Neural cell (in vitro differentiated cells): ENCODE measurements at regions not wholly inside any gene's neighbourhood (a gene's known extent, or its start where the extent isn't known, plus 50 kb on each side); places are given as distances from the start of the nearest gene placed in this dataset.

Experiments used
- H2AFZ ChIP-seq: fragments of 200-600, 300-800 bp; sonication (generic), shearing (Covaris generic); 2 replicates; pipeline ENCODE4 v1.6.0; 2014; ENCODE audit warnings: low read depth, mild to moderate bottlenecking, antibody characterized with exemption, low read length, moderate library complexity
- H3F3A ChIP-seq: fragments of 200-600 bp; shearing (Covaris generic); 2 replicates; pipeline ENCODE4 v1.6.1; 2016; ENCODE audit warnings: mild to moderate bottlenecking, moderate library complexity, mixed read lengths, antibody characterized with exemption, low read length; ENCODE audit not compliant: insufficient read depth, poor library complexity, severe bottlenecking
- H3K27ac ChIP-seq: fragments of 200-600, 300-800 bp; sonication (generic), shearing (Covaris generic); 2 replicates; pipeline ENCODE4 v1.5.1; 2014; ENCODE audit warnings: mild to moderate bottlenecking, low read length, moderate library complexity
- H3K27me3 ChIP-seq: fragments of 300-800, 200-600 bp; sonication (generic), shearing (Covaris generic); 2 replicates; pipeline ENCODE4 v1.6.0; 2014; ENCODE audit warnings: mild to moderate bottlenecking, low read depth, low read length, moderate library complexity; ENCODE audit not compliant: insufficient read depth
- H3K36me3 ChIP-seq: fragments of 300-800, 200-600 bp; sonication (generic), shearing (Covaris generic); 2 replicates; pipeline ENCODE4 v1.5.1; 2014; ENCODE audit warnings: mild to moderate bottlenecking, antibody characterized with exemption, low read length, moderate library complexity; ENCODE audit not compliant: insufficient read depth
- H3K4me2 ChIP-seq: fragments of 300-800, 200-600 bp; sonication (generic), shearing (Covaris generic); 2 replicates; pipeline ENCODE4 v1.6.0; 2014; ENCODE audit warnings: mild to moderate bottlenecking, low read length
- H3K4me3 ChIP-seq: fragments of 300-800, 200-600 bp; sonication (generic), shearing (Covaris generic); 2 replicates; pipeline ENCODE4 v1.5.1; 2014; ENCODE audit warnings: mild to moderate bottlenecking, low read length, moderate library complexity
- H3K79me2 ChIP-seq: fragments of 200-600 bp; shearing (Covaris generic); replicated peaks from 2 replicates; pipeline ENCODE4 v1.6.0; 2014; ENCODE audit warnings: mild to moderate bottlenecking, low read length, moderate library complexity; ENCODE audit not compliant: insufficient read depth
- H3K9ac ChIP-seq: fragments of 300-800, 200-600 bp; sonication (generic), shearing (Covaris generic); 2 replicates; pipeline ENCODE4 v1.6.1; 2016; ENCODE audit warnings: mild to moderate bottlenecking, low read length, mixed read lengths
- H3K9me2 ChIP-seq: fragments of 200-600 bp; shearing (Covaris generic); 2 replicates; pipeline ENCODE4 v1.6.1; 2016; ENCODE audit warnings: mild to moderate bottlenecking, low read length, mixed read lengths; ENCODE audit not compliant: insufficient read depth
- H3K9me3 ChIP-seq: fragments of 200-600, 300-800 bp; sonication (generic), shearing (Covaris generic); 2 replicates; pipeline ENCODE4 v1.6.1; 2016; ENCODE audit warnings: mild to moderate bottlenecking, mixed run types, low read length, moderate library complexity, mixed read lengths
- H4K20me1 ChIP-seq: fragments of 200-600 bp; shearing (Covaris generic); 2 replicates; pipeline ENCODE4 v1.6.1; 2016; ENCODE audit warnings: mild to moderate bottlenecking, mixed run types; ENCODE audit not compliant: insufficient read depth
- CTCF ChIP-seq: fragments of 450-650 bp; IDR thresholded peaks from 2 replicates; pipeline ENCODE4 v1.5.1; 2014; ENCODE audit warnings: antibody characterized with exemption, mild to moderate bottlenecking, moderate library complexity; ENCODE audit not compliant: poor library complexity, severe bottlenecking
- EP300 ChIP-seq: fragments of 450-650 bp; conservative IDR thresholded peaks from 2 replicates; pipeline ENCODE4 v1.6.1; 2014; ENCODE audit warnings: antibody characterized with exemption, mild to moderate bottlenecking, moderate library complexity; ENCODE audit not compliant: poor library complexity, severe bottlenecking
- EZH2 ChIP-seq: fragments of 200-600, 300-800 bp; shearing (Covaris generic), sonication (generic); IDR thresholded peaks from 2 replicates; pipeline ENCODE4 v1.6.1; 2014; ENCODE audit warnings: antibody characterized with exemption, low read length, borderline replicate concordance, mild to moderate bottlenecking; ENCODE audit not compliant: insufficient read depth, poor library complexity, severe bottlenecking
- MXI1 ChIP-seq: fragments of 450-650 bp; conservative IDR thresholded peaks from 2 replicates; pipeline ENCODE4 v1.6.1; 2014; ENCODE audit warnings: antibody characterized with exemption, mild to moderate bottlenecking; ENCODE audit not compliant: poor library complexity, severe bottlenecking
- POLR2AphosphoS5 ChIP-seq: IDR thresholded peaks from 2 replicates; pipeline ENCODE4 v1.6.1; 2012
- RAD21 ChIP-seq: fragments of 450-650 bp; conservative IDR thresholded peaks from 2 replicates; pipeline ENCODE4 v1.6.1; 2014; ENCODE audit warnings: antibody characterized with exemption, mild to moderate bottlenecking, moderate library complexity
- REST ChIP-seq: IDR thresholded peaks from 2 replicates; pipeline ENCODE4 v1.6.1; 2012; ENCODE audit warnings: borderline replicate concordance
- SMC3 ChIP-seq: fragments of 450-650 bp; conservative IDR thresholded peaks from 2 replicates; pipeline ENCODE4 v1.6.1; 2014; ENCODE audit warnings: antibody characterized with exemption, mild to moderate bottlenecking, moderate library complexity; ENCODE audit not compliant: poor library complexity
- TAF1 ChIP-seq: IDR thresholded peaks from 2 replicates; pipeline ENCODE4 v1.6.1; 2012; ENCODE audit warnings: low read depth

- TF ChIP-seq POLR2AphosphoS5 (no peak), SMC3 (no peak), EZH2 (no peak), CTCF (no peak), REST (no peak), TAF1 (no peak), MXI1 (no peak)
- no peak overlapping the region for H2AFZ ChIP-seq
- H3K9me2 ChIP-seq = no peaks in the 10 kb centered on the region
- H3K4me3 ChIP-seq = no peak overlapping the region
- no peaks in the 10 kb centered on the region for H3K27me3 ChIP-seq
- H3K9ac ChIP-seq = no peak overlapping the region
- H3K9me3 ChIP-seq = no peaks in the 10 kb centered on the region
- no peak overlapping the region for H3K27ac ChIP-seq
- no peaks in the 10 kb centered on the region for H3F3A ChIP-seq
- no peaks in the 10 kb centered on the region for H4K20me1 ChIP-seq
- no peak overlapping the region for H3K4me2 ChIP-seq
- no peaks in the 10 kb centered on the region for H3K79me2 ChIP-seq
- H3K36me3 ChIP-seq = no peaks in the 10 kb centered on the region
These were observed 95.5 kb upstream of the DPT start for GRCh38 chr1:168824418-168825065.

- Histone ChIP-seq H3F3A (no peaks in the 10 kb centered on the region), H4K20me1 (no peaks in the 10 kb centered on the region), H3K27me3 (no peaks in the 10 kb centered on the region), H3K9me2 (no peaks in the 10 kb centered on the region), H3K4me2 (no peak overlapping the region), H3K36me3 (no peaks in the 10 kb centered on the region), H3K9me3 (no peaks in the 10 kb centered on the region), H3K27ac (no peak overlapping the region), H3K4me3 (no peak overlapping the region), H3K79me2 (no peaks in the 10 kb centered on the region), H3K9ac (no peak overlapping the region), H2AFZ (no peak overlapping the region)
- TF ChIP-seq POLR2AphosphoS5 (no peak), EZH2 (no peak), MXI1 (no peak), CTCF (no peak), EP300 (no peak), REST (no peak), SMC3 (no peak), RAD21 (no peak), TAF1 (no peak)
These were observed 96.1 kb upstream of the DPT start for GRCh38 chr1:168825129-168825528.
